Spleen (tissue), 11 donors: ENCODE measurements at regions not wholly inside any gene's neighbourhood (a gene's known extent, or its start where the extent isn't known, plus 50 kb on each side); places are given as distances from the start of the nearest gene placed in this dataset.

ENCODE experiments used
- DNase-seq: peaks from one replicate; pipeline ENCODE4 v3.0.0-alpha.2; 2020
- H3K27ac ChIP-seq, 8 donors: fragments of 200-600 bp; sonication (generic) in 7 of 8; 1 replicate in 4 of 8; 2 replicates in 4 of 8; pipeline versions ENCODE4 v1.5.0 to v1.8.0; 2016 to 2021; ENCODE audit warnings: inconsistent platforms in 4 of 8, mild to moderate bottlenecking in 4 of 8, moderate library complexity in 1 of 8
- H3K27me3 ChIP-seq, 7 donors: fragments of 200-600 bp; sonication (generic) in 6 of 7; replicated peaks in 1 of 7; 1 replicate in 4 of 7; 2 replicates in 3 of 7; pipeline versions ENCODE4 v1.5.0 to v1.8.0; 2016 to 2021; ENCODE audit warnings: inconsistent platforms in 3 of 7, mild to moderate bottlenecking in 1 of 7
- H3K36me3 ChIP-seq, 6 donors: fragments of 200-600 bp; sonication (generic) in 5 of 6; 1 replicate in 4 of 6; 2 replicates in 2 of 6; pipeline versions ENCODE4 v1.5.0 to v1.8.0; 2016 to 2021; ENCODE audit warnings: inconsistent platforms in 2 of 6
- H3K4me1 ChIP-seq, 6 donors: fragments of 200-600 bp; sonication (generic) in 5 of 6; 1 replicate in 3 of 6; 2 replicates in 3 of 6; pipeline versions ENCODE4 v1.5.0 to v1.8.0; 2016 to 2021; ENCODE audit warnings: inconsistent platforms in 3 of 6
- H3K4me3 ChIP-seq, 8 donors: fragments of 200-600 bp; sonication (generic) in 7 of 8; 1 replicate in 4 of 8; 2 replicates in 4 of 8; pipeline versions ENCODE4 v1.5.0 to v1.8.0; 2016 to 2021; ENCODE audit warnings: inconsistent platforms in 4 of 8, mild to moderate bottlenecking in 4 of 8, moderate library complexity in 2 of 8
- H3K9me3 ChIP-seq, 8 donors: fragments of 200-600 bp; sonication (generic) in 7 of 8; 1 replicate in 4 of 8; 2 replicates in 4 of 8; pipeline versions ENCODE4 v1.5.0 to v1.8.0; 2016 to 2021; ENCODE audit warnings: inconsistent platforms in 4 of 8
- CTCF ChIP-seq, 11 experiments: fragments of 200-600 bp in 7 of 11; fragments of 450-650 bp in 4 of 11; sonication (generic) in 4 of 11; IDR thresholded peaks in 8 of 11; conservative IDR thresholded peaks in 3 of 11; 1 replicate in 7 of 11; 2 replicates in 4 of 11; pipeline versions ENCODE4 v1.4.0 to v1.8.0; 2016 to 2021; ENCODE audit warnings: antibody characterized with exemption in 11 of 11, inconsistent platforms in 4 of 11, mild to moderate bottlenecking in 1 of 11
- POLR2A ChIP-seq, 3 donors: fragments of 450-650 bp; IDR thresholded peaks; one replicate each; pipeline ENCODE4 v1.5.1; 2017; ENCODE audit warnings: antibody characterized with exemption in 3 of 3, mild to moderate bottlenecking in 1 of 3
- POLR2AphosphoS5 ChIP-seq, 3 donors: sonication (generic); formaldehyde crosslinking; IDR thresholded peaks; one replicate each; pipeline ENCODE4 v1.5.1; 2017; ENCODE audit warnings: antibody characterized with exemption in 3 of 3
- WGBS, 5 donors: extraction: QIAGEN DNeasy Blood & Tissue Kit in 3 of 5; methylation state at CpG; one replicate each; pipeline versions ENCODE4 v1.1.5 to v1.1.7; 2013 to 2018; 5-methylcytosine and 5-hydroxymethylcytosine counted together
- intact Hi-C: fragments of 100-400 bp; cut with DNase I; formaldehyde crosslinking; loops from one replicate; pipeline ENCODE4 v1.15.0; 2023; ENCODE audit warnings: low total_unique reads
- donor health status: healthy with polysubstance abuse.
- donor health status: DM: no; HTN: no; CAD: no; lungs with moderate emphysema.
- donor health status: DM: no; HTN: no; CAD: no.
- donor health status: Bipolar disorder and iron deficiency.
- donor health status: healthy.
- donor health status: DM: no; HTN: no; CAD: no.
- donor health status: DM: yes; HTN: yes; CAD: no.

DNA sequence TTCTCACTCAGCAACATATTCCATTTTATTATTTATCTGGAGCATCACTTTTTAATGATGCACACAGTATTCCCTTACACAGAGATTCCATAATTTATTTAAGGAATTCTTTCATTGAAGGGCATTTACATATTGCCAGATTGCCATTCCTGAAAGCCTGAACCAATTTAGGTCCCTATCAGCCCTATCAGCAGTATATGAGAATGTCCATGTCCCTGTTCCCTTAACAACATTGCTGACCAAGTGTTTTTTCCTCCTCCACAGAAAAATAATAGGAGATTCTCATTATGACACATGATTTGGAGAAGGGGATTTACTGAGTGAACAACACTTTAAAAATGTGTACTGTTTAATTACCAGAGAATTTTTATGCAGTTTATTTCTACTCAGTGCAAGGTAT lies 90.1 kb upstream of the PHOX2B start:
- TF ChIP-seq POLR2AphosphoS5 (IDR thresholded peaks at IDR 0.05) (no peak), CTCF (IDR thresholded peaks at IDR 0.05 in 8 of 11, conservative IDR thresholded peaks at IDR 0.05 in 3 of 11) (no peak), POLR2A (IDR thresholded peaks at IDR 0.05) (no peak)
- DNase-seq: no peak
- Histone ChIP-seq H3K4me1 (peaks cover 0 to 5% (median 0%) of the 10 kb centered on the region in 6 donors), H3K4me3 (no peak overlapping the region), H3K9me3 (peaks cover 0 to 4% (median 0%) of the 10 kb centered on the region in 8 donors), H3K27me3 (no peaks in the 10 kb centered on the region), H3K27ac (no peak overlapping the region), H3K36me3 (no peaks in the 10 kb centered on the region)
- intact Hi-C loops: no loop called here

DNA sequence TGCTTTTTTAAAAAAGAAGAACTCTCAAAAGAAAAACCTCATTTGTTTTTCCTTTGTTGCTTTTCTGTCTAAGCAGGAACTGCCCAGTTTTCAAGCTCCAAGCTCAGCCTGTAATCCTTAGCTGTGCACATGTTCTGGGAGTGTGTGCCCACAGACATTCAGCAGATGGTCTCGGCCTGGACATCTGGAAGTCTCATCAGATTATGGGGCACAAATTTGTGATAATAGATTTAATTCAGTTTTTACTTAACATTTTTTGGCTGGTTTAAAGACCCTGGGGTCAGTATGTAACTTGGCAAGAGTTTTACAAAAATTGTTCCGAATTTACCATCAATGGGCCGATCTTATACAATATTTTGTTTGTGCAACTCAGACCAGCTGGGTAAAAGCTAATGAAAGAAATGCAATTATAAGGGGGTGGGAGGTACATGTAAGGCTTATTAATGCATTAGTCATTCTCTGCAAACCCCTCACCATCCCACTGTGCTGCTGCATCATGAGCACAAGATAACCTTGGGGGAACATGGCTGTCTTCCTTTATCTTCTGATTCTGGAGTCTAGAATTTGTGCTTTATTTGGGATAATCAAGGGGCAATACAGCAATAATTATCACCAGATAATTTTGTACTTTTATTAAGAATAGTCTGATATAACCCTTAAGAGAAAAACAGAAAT lies 86.9 kb upstream of the PHOX2B start:
- intact Hi-C loops: no loop called here
- TF ChIP-seq POLR2AphosphoS5 (IDR thresholded peaks at IDR 0.05) (no peak), CTCF (IDR thresholded peaks at IDR 0.05 in 8 of 11, conservative IDR thresholded peaks at IDR 0.05 in 3 of 11) (no peak), POLR2A (IDR thresholded peaks at IDR 0.05) (no peak)
- WGBS, 5 donors: 86 to 97% (median 91%) methylated on average over 3 of the region's 3 CpGs
- H3K9me3 ChIP-seq: no peaks in the 10 kb centered on the region
- DNase-seq: no peak
- no peak overlapping the region for H3K27ac ChIP-seq
- peaks cover 0 to 5% (median 0%) of the 10 kb centered on the region in 6 donors for H3K4me1 ChIP-seq
- H3K4me3 ChIP-seq: no peak overlapping the region
- no peaks in the 10 kb centered on the region for H3K27me3 ChIP-seq
- no peaks in the 10 kb centered on the region for H3K36me3 ChIP-seq

DNA sequence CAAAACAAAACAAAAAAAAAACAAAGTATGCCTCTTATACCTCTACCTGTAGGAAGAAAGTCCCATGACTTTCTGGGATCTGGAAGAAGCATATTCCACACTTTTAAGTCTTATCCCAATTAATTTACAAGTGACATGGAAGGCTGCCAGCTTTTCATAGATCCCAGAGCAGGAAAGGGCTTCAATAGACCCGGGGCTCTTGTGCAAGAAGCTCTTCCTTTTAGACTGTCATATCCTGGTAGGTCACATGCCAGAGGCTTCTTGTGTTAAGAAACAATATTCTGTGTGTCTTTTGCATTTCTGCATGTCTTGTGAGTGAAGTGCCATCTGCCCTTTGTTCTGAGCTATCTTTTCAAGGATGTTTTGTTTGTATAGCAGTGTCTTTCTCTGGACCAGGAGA lies 84.4 kb upstream of the PHOX2B start:
- H3K36me3 ChIP-seq: no peaks in the 10 kb centered on the region
- H3K4me1 ChIP-seq: no peaks in the 10 kb centered on the region
- no peak for DNase-seq
- no peaks in the 10 kb centered on the region for H3K27me3 ChIP-seq
- H3K27ac ChIP-seq: no peak overlapping the region
- 0 to 4% (median 0%) methylated on average over 1 of the region's 1 CpG for WGBS, 5 donors
- H3K4me3 ChIP-seq: no peak overlapping the region
- intact Hi-C loops: no loop called here
- no peak for TF ChIP-seq POLR2AphosphoS5 (IDR thresholded peaks at IDR 0.05)
- no peak for TF ChIP-seq POLR2A (IDR thresholded peaks at IDR 0.05)
- no peak for TF ChIP-seq CTCF (IDR thresholded peaks at IDR 0.05 in 8 of 11, conservative IDR thresholded peaks at IDR 0.05 in 3 of 11)
- H3K9me3 ChIP-seq: no peaks in the 10 kb centered on the region

DNA sequence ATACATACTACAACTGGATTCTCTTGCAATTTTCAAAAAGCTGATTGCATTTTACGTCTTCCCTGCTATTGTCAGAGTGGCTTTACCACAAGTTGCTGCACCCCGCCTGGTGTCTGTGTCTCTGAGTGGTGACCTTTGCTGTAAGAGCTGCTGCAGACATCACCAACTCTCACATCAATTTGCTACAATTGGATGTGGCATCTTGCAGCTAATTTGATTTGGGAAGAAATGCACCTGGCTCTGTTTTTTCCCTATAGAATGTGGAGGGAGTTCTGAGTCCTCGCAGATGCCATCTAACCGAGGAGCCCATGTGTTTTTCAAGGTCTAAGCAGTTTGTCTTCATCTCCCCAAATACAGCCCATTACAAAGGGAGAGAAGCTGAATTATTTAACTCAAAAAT lies 73.8 kb upstream of the PHOX2B start:
- H3K9me3 ChIP-seq: no peaks in the 10 kb centered on the region
- no peaks in the 10 kb centered on the region for H3K4me1 ChIP-seq
- WGBS, 5 donors: 80 to 85% (median 84%) methylated on average over 4 of the region's 4 CpGs
- DNase-seq: no peak
- H3K27ac ChIP-seq: no peak overlapping the region
- no peak overlapping the region for H3K4me3 ChIP-seq
- no peak for TF ChIP-seq POLR2A (IDR thresholded peaks at IDR 0.05)
- TF ChIP-seq CTCF (IDR thresholded peaks at IDR 0.05 in 8 of 11, conservative IDR thresholded peaks at IDR 0.05 in 3 of 11): no peak
- no peak for TF ChIP-seq POLR2AphosphoS5 (IDR thresholded peaks at IDR 0.05)
- no peaks in the 10 kb centered on the region for H3K36me3 ChIP-seq
- intact Hi-C loops: no loop called here
- H3K27me3 ChIP-seq: peaks cover 0 to 42% (median 0%) of the 10 kb centered on the region in 7 donors
